LNCAP (cell line): ENCODE measurements at regions not wholly inside any gene's neighbourhood (a gene's known extent, or its start where the extent isn't known, plus 50 kb on each side); places are given as distances from the start of the nearest gene placed in this dataset.

Source experiments
- TF ChIP-seq, protein P1 (sequence below): fragments of 450-650 bp; IDR thresholded peaks from 2 replicates; pipeline ENCODE4 v1.5.1; 2017; ENCODE audit warnings: mild to moderate bottlenecking

- TF ChIP-seq, protein P1, sequence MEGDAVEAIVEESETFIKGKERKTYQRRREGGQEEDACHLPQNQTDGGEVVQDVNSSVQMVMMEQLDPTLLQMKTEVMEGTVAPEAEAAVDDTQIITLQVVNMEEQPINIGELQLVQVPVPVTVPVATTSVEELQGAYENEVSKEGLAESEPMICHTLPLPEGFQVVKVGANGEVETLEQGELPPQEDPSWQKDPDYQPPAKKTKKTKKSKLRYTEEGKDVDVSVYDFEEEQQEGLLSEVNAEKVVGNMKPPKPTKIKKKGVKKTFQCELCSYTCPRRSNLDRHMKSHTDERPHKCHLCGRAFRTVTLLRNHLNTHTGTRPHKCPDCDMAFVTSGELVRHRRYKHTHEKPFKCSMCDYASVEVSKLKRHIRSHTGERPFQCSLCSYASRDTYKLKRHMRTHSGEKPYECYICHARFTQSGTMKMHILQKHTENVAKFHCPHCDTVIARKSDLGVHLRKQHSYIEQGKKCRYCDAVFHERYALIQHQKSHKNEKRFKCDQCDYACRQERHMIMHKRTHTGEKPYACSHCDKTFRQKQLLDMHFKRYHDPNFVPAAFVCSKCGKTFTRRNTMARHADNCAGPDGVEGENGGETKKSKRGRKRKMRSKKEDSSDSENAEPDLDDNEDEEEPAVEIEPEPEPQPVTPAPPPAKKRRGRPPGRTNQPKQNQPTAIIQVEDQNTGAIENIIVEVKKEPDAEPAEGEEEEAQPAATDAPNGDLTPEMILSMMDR: no peak
These were observed 56.1 kb upstream of the TMEM132D start for GRCh38 chr12:129959889-129960288.

GRCh38 chr12:129961091-129961490 is 57.3 kb upstream of the TMEM132D start:
- TF ChIP-seq, protein P1: no peak

- TF ChIP-seq, protein P1: no peak
These were observed 58.0 kb upstream of the TMEM132D start for GRCh38 chr12:129961856-129962255.

DNA sequence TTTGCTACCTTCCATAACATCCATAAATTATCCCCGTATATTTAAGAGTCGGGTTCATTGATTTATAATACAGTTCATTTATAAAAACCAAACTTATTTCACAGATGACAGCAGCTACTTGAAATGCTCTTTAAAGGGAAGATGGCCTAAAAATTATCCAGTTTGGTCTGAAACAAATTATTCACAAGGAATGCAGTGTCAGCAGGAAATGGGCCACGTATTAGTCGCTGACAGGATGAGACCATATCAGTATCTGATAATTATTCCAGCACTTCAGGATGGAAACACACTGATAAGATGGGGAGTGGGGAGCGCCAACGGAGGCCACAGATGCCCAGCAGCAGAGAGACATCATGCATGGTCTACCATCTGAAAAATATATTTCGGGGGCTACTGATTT is 60.5 kb upstream of the TMEM132D start:
- TF ChIP-seq, protein P1: no peak

GRCh38 chr12:129964826-129965457 is 61.1 kb upstream of the TMEM132D start:
- TF ChIP-seq, protein P1: no peak

- TF ChIP-seq, protein P1: no peak
These were observed 62.5 kb upstream of the TMEM132D start for GRCh38 chr12:129966146-129966995.

DNA sequence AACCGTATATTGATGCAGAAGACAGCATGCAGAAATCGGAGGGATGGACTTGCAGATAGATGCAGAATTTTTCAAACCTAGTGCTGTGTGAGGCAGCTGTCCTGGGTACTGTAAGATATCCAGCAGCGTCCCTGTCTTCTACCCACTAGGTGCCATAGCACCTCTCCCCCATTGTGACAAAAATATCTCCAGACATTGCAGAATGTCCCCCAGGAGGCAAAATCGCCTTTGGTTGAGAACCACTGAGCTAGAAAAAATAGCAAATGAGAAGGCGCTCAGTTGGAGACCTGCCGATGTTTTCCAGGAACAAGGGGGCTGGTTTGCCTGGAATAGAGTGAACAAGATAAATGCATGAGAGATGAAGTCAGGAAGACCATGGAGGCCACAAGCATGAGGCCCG is 67.9 kb upstream of the TMEM132D start:
- TF ChIP-seq, protein P1: no peak
